ENCODE measurements at regions not wholly inside any gene's neighbourhood (a gene's known extent, or its start where the extent isn't known, plus 50 kb on each side); places are given as distances from the start of the nearest gene placed in this dataset.

- H2BK20ac ChIP-seq (ENCODE audit: low read depth, low read length, poor library complexity, severe bottlenecking): no peak overlapping the region
- no peak overlapping the region for H3K4me2 ChIP-seq (ENCODE audit: insufficient read depth, insufficient read length, low read length)
- peaks cover 5% of the 10 kb centered on the region for H3K27me3 Mint-ChIP-seq (ENCODE audit: low read depth)
- no CpG with 5 or more reads among the region's 1 CpG for WGBS (ENCODE audit: extremely low coverage, insufficient read length, low lambda C conversion rate)
- no peak for TF ChIP-seq CTCF (conservative IDR thresholded peaks at IDR 0.05)
- H3K27me3 ChIP-seq (ENCODE audit: insufficient read depth, low read length): no peaks in the 10 kb centered on the region
- H2BK5ac ChIP-seq (ENCODE audit: insufficient read length, low read length): no peak overlapping the region
- no peak overlapping the region for H3K14ac ChIP-seq (ENCODE audit: insufficient read depth, low read length)
- H3K27ac Mint-ChIP-seq: peak overlapping the region in 2 of 3 experiments; percentile 30 to 57; a peak in 2 of 7 replicates
- H3K56ac ChIP-seq (ENCODE audit: insufficient read length, low read depth, low read length): no peak overlapping the region
- H3K9me3 ChIP-seq (ENCODE audit: control insufficient read depth, low read depth, low read length): no peaks in the 10 kb centered on the region
- H2BK15ac ChIP-seq (ENCODE audit: low read depth, low read length): no peak overlapping the region
- no peak overlapping the region for H4K8ac ChIP-seq (replicated peaks; ENCODE audit: insufficient read length, low read depth, low read length)
- peaks cover 0 to 3% of the 10 kb centered on the region in 2 experiments; a peak in 1 of 5 replicates for H3K9me3 Mint-ChIP-seq
- H2BK12ac ChIP-seq (ENCODE audit: insufficient read length, low read depth, low read length): no peak overlapping the region
- no peak overlapping the region for H3K4me3 Mint-ChIP-seq
- H3K9ac ChIP-seq (ENCODE audit: extremely low read depth, insufficient read length, low read length): no peak overlapping the region
- no peak overlapping the region for H2BK120ac ChIP-seq (ENCODE audit: low read depth, low read length, poor library complexity, severe bottlenecking)
- no peak overlapping the region for H4K91ac ChIP-seq (ENCODE audit: insufficient read length, low read depth, low read length)
- peaks cover 16 to 17% of the 10 kb centered on the region in 2 experiments for H3K4me1 Mint-ChIP-seq
- DNase-seq: no peak
- no peaks in the 10 kb centered on the region for H3K79me1 ChIP-seq (ENCODE audit: insufficient read depth, low read depth, low read length, poor library complexity, severe bottlenecking)
- no peak overlapping the region for H3K27ac ChIP-seq (ENCODE audit: insufficient read length, low read depth, low read length)
- H3K23ac ChIP-seq (ENCODE audit: insufficient read length, low read depth, low read length): no peak overlapping the region
- H3K4ac ChIP-seq (ENCODE audit: low read depth, low read length): no peak overlapping the region
- H2AK5ac ChIP-seq (ENCODE audit: insufficient read length, low read length): no peak overlapping the region
- H3T11ph ChIP-seq (ENCODE audit: low read length): no peak overlapping the region
- no peak overlapping the region for H4K5ac ChIP-seq (ENCODE audit: insufficient read length, low read depth, low read length)
- H4K20me1 ChIP-seq (ENCODE audit: control insufficient read depth, insufficient read depth, insufficient read length): no peaks in the 10 kb centered on the region
- H3K36me3 Mint-ChIP-seq (ENCODE audit: insufficient read depth in 1 of 3, low read depth in 3 of 3): no peaks in the 10 kb centered on the region; a peak in 1 of 7 replicates
- peaks cover 5% of the 10 kb centered on the region; the same call in 1 of the 2 replicates for H3K4me1 ChIP-seq (ENCODE audit: insufficient read depth, low read length)
- H3K79me2 ChIP-seq (ENCODE audit: insufficient read depth, low read length): no peaks in the 10 kb centered on the region
- no peak overlapping the region for H2AFZ ChIP-seq (ENCODE audit: low read length)
- no peaks in the 10 kb centered on the region for H3K23me2 ChIP-seq (ENCODE audit: insufficient read length, low read depth, low read length, poor library complexity, severe bottlenecking)
- no peak overlapping the region for H3K18ac ChIP-seq (ENCODE audit: insufficient read length, low read depth, low read length)
Observed at GRCh38 chr9:106310782-106311181, 552.2 kb upstream of the ZNF462 start.

All from H9 (cell line).